Hematopoietic multipotent progenitor cell treated with erythropoietin and hydrocortisone succinate and interleukin-3 and kit ligand, for 15 days (in vitro differentiated cells): ENCODE measurements at regions not wholly inside any gene's neighbourhood (a gene's known extent, or its start where the extent isn't known, plus 50 kb on each side); places are given as distances from the start of the nearest gene placed in this dataset.
"Not testable (repeated sequence)": the region's sequence is repeated elsewhere in the genome, so short reads cannot be mapped to it uniquely, and the experiment has no call there.

Experiments used
- DNase-seq: peaks from one replicate; pipeline ENCODE4 v3.0.0-alpha.2; 2015; ENCODE audit warnings: low spot score

DNA sequence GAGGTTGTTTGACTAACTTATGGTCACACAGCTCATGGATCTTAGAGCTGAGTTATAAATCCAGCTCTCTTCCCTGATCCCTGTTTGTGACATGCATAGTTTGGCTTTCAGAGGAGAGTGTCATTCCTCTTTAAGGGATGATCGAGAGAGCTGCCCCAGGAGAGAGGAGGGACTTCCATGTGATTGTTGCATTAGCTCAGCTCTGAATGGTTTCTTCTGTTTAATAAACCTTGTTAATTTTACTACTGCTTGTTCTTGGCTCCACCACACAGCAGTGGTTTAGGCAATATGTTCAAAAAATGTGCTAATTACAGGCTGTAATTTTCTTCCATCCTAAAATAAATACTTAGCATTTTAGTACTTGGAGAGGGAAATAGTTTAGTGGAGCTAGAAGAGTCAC, 152.5 kb downstream of the C12orf75 start:
- no peak for DNase-seq

- DNase-seq: no peak
Observed at GRCh38 chr12:105483691-105484090, 153.2 kb downstream of the C12orf75 start.

DNA sequence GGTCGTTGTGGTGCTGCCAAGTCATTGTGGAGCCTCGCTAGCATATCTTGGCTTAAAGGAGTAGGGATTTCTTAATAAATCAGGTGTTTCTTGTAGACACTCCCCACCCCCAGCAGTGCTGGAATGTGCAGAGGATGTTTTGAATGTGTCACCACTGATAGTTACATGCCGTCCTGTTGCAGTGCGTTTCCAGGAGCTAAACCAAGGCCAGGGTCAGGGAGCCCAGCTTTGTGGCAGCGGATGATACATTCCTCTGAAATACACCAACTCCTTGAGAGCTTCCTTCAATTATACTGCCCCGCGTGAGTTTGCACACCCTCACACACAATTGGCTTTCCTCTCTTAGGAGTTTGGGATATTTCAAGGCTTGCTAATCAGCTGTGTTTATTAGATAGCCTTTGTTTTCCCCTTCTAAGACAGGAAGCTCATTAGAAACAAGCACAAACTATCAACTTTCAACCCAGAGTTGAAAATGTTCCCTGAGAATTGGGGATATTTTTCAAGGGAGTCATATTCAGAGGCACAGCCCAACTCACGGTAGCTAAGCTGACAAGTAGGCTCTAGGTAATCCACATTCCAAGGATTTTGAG, 154.9 kb downstream of the C12orf75 start:
- DNase-seq: no peak

- no peak for DNase-seq
Observed at GRCh38 chr12:105485921-105486320, 155.4 kb downstream of the C12orf75 start.

- no peak for DNase-seq
Observed at GRCh38 chr12:105487963-105488362, 157.5 kb downstream of the C12orf75 start.

DNA sequence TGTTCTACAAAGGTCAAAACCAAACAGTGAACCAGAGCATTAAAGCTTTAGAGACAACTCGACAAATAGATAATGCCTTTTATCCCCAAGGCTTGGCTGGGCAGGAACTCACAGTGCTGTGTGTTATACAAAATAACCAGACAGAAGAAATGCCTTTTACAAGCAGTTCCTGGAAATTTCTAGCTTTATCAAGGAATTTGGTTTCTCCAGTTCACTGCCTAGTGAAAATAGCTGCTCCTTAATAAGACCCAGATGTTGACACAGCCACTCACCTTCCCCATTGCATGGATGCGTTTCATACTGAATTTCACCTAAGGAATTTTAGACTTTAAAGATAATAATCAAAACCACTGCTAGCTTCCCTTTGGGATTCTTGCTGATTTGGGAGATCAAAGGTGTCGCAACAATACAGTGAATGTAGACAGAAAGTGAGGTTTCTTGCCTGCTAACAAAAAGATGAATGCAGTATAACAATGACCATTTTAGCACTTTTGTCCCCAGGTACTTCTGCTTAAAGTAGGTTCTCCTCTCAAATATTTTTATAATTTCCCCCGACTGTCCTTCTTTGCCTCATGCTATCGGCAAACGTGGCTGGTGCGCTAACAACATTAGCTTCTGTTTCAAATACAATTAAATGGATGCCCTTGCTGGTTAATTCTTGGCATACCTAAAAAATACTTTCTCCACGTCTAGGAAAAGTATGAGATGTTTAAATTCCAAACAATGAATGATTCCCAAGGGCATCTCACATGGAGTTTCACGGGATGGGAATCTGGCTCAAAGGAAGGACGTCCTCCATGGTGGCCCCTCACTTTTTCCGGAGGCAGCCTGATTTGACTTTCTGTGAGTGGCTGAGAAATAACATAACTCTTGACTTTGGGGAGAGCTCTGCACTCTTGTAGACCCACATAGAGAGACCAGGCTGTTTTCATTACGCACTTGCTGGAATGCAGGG, 162.4 kb downstream of the C12orf75 start:
- no peak for DNase-seq

- DNase-seq: no peak
Observed at GRCh38 chr12:105499205-105499604, 168.7 kb downstream of the C12orf75 start.

- DNase-seq: not testable (repeated sequence)
Observed at GRCh38 chr12:105500676-105501075, 170.2 kb downstream of the C12orf75 start.

DNA sequence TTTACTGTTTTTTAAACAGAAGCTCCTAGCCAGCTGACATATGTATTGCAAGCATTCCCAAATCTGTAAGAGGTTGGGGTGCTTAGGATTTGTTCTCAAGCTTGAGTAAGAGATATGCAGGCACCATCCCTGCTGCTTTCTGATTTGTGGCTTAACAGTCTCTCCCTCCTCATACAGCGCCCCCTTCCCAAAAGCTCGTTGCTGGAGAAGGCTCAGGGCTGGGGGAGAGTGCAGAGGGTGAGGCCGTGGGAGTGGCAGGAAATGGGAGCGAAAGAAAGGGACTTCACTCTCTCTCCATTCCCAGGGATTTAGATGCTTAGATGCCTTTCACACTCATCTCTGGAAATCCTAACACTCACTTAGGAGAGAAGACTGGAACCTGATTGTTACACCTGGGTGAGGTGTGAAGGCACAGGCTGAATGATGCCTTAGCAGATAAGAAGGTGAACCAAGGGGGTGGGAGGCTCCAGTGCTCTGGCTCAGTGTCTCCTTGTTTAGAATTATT, 172.0 kb downstream of the C12orf75 start:
- DNase-seq: no peak

- no peak for DNase-seq
Observed at GRCh38 chr12:105503619-105504018, 173.1 kb downstream of the C12orf75 start.

- no peak for DNase-seq
Observed at GRCh38 chr12:105504286-105504685, 173.8 kb downstream of the C12orf75 start.

- no peak for DNase-seq
Observed at GRCh38 chr12:105506678-105507310, 176.3 kb downstream of the C12orf75 start.

DNA sequence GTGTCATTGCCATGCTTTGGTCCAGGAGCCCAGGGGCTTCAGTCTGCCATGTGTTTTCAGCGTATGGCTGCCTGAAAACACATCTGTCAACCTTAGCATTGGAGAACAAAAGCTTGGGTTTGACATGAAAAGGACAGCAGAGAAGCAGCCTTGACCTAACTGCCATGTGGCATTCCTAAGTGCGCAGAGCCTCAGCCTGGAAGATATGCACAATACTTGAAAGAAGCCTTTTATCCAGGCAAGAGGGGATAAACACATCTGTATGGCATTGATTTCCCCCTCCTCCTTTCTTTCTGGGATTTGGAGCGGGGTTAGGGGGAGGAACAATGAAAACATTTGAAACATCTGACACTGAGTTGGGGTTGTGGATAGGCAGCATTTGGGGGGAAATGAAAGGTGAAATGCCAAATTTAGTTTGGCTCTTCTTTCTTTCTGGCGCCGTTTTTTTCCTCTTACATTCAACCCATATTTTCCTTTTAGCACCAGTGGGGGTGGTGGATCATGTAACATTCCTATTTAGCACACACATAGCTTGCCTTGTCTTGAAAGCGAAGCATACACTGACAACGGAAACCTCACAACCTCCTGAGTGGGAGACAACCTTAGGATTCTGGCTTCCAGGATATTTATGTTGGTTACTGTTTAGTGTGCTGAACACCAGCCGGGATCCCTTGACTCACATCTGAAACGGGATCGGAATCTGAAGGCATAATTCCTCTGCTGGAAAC, 177.0 kb downstream of the C12orf75 start:
- no peak for DNase-seq

DNA sequence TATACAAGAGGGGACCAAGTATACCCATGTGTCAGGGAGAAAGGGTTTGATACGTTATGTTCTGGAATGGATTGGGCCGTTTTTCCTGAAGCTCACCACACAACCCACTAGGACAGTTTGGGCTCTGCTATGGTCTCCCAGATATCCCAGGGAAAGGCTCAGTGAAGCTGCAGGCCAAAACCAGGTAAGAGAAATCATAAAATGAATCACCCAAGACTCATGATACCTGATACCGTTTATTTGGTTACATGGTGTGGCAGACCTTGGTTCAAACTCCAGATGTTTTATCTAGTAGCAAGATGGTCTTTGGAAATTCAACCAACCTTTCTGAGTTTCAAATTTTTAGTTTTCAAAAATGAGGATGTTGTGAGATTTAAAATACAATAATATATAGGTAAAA, 177.6 kb downstream of the C12orf75 start:
- no peak for DNase-seq

- DNase-seq: no peak
Observed at GRCh38 chr12:105510526-105510925, 180.0 kb downstream of the C12orf75 start.

DNA sequence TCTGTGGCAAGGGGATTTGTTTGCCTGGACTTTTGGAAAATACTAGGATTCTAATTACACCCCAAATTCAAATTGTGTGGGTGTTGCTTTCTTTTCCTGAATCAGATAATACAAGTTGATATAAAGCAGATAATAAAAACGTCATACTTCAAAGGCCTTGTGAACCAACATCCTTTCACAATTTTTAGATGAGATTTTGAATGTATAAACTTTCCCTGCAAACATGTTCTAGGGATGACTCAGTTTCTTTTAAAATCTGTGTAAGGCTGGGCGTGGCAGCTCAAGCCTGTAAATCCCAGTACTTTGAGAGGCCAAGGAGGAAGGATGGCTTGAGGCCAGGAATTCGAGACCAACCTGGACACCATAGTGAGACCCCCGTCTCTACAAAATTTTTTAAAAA, 182.4 kb downstream of the C12orf75 start:
- not testable (repeated sequence) for DNase-seq

GRCh38 chr12:105522166-105522825, 191.8 kb downstream of the C12orf75 start:
- no peak for DNase-seq

GRCh38 chr12:105523164-105524057, 192.9 kb downstream of the C12orf75 start:
- DNase-seq: no peak

GRCh38 chr12:105524961-105525360, 194.5 kb downstream of the C12orf75 start:
- DNase-seq: no peak

- no peak for DNase-seq
Observed at GRCh38 chr12:105534068-105534467, 203.6 kb downstream of the C12orf75 start.
